ENCODE measurements at regions not wholly inside any gene's neighbourhood (a gene's known extent, or its start where the extent isn't known, plus 50 kb on each side); places are given as distances from the start of the nearest gene placed in this dataset.

DNA sequence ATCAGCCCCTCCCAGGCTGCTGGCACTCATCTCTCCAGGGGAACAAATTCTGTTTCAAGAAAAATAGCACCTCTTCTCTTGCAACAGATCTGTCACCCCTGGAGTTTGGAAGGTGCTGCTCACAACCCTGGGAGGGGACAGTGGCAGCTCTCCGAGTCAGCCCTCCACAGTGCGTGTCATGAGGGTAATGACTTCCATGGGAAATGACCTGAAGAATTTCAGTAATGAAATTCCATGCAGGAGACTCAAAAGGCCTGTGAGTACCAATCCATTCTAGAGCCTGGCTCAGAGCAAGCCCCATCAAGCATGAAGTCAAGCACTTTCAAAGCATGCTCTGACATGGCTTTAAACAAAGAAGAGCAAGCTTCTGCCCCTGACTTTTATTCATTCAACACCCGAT, 276.3 kb upstream of the PARD3B start:
- TF ChIP-seq, protein P1, sequence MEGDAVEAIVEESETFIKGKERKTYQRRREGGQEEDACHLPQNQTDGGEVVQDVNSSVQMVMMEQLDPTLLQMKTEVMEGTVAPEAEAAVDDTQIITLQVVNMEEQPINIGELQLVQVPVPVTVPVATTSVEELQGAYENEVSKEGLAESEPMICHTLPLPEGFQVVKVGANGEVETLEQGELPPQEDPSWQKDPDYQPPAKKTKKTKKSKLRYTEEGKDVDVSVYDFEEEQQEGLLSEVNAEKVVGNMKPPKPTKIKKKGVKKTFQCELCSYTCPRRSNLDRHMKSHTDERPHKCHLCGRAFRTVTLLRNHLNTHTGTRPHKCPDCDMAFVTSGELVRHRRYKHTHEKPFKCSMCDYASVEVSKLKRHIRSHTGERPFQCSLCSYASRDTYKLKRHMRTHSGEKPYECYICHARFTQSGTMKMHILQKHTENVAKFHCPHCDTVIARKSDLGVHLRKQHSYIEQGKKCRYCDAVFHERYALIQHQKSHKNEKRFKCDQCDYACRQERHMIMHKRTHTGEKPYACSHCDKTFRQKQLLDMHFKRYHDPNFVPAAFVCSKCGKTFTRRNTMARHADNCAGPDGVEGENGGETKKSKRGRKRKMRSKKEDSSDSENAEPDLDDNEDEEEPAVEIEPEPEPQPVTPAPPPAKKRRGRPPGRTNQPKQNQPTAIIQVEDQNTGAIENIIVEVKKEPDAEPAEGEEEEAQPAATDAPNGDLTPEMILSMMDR (IDR thresholded peaks at IDR 0.05), result no peak
- no peak for TF ChIP-seq POLR2A (IDR thresholded peaks at IDR 0.05)
